GM19023 (cell line): ENCODE measurements at regions not wholly inside any gene's neighbourhood (a gene's known extent, or its start where the extent isn't known, plus 50 kb on each side); places are given as distances from the start of the nearest gene placed in this dataset.
"Not testable (repeated sequence)": the region's sequence is repeated elsewhere in the genome, so short reads cannot be mapped to it uniquely, and the experiment has no call there.

Experiments used
- ATAC-seq: cut with Tn5 transposase; IDR thresholded peaks from one replicate; pipeline ENCODE4 v1.9.1; 2021; ENCODE audit warnings: mild to moderate bottlenecking, moderate library complexity; ENCODE audit not compliant: unreplicated experiment

GRCh38 chr16:47921535-47921934, 234.3 kb downstream of the ABCC12 start:
- no peak for ATAC-seq

DNA sequence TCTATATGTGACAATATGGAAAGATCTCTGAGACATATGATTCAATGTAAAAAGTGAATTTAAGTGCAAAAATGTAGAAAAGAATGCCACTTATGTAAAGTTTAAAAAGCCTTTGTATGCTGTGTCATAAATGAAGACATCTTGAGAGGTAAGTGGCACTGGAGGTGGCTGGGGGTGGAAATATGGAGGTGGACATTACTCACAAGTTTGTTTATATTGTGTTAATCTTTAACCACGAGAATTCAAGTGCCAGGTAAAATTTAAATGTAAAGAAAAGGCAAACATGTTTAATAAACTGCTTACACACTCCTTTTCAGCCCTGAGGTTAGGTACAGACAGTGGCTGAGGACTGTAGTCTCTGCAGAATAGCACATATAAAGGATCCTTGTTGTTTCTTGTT, 235.1 kb downstream of the ABCC12 start:
- ATAC-seq: no peak

GRCh38 chr16:47917118-47917517, 238.7 kb downstream of the ABCC12 start:
- no peak for ATAC-seq

- ATAC-seq: no peak
Observed at GRCh38 chr16:47916266-47916665, 239.5 kb downstream of the ABCC12 start.

DNA sequence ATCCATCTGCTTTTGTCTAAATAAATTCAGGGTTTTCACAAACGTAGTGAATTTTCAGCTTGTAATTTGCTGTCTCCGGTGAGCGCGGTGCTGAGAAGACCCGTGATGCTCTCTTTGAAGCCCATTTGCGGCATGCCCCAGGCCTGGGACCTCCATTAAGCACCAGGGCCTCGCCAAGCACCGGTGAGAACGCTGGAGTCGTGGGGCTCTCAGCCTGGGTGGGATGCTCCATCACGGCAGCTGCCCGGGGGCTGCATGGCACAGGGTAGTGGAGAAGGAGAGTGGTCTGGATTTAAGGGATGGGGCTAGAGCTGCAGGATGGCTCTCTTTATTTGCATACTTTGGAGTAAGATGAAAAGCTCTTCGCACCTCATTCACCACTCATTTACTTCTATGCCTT, 248.7 kb downstream of the ABCC12 start:
- ATAC-seq: no peak

- no peak for ATAC-seq
Observed at GRCh38 chr16:47905771-47906170, 250.0 kb downstream of the ABCC12 start.

DNA sequence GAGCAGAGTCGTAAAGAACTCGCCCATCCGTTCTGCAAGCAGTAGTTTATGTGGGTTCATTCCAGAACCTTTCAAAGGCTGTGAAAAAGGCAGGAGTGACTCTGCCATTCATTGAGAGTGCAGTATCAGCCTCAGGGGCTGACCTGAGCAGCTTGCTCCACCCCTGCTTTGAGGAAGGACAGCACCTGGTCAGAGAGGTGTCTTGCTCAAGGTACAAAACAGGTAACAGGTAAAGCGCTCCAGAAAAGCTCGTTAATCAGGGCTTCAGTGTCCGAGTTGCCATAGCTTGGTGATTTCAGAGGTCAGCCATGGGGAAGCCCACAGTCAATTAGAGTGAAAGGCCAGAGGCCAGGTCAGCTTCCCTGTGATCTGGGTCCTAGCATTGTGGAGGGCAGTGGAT, 251.1 kb downstream of the ABCC12 start:
- ATAC-seq: no peak

- ATAC-seq: no peak
Observed at GRCh38 chr16:47903470-47903869, 252.3 kb downstream of the ABCC12 start.

DNA sequence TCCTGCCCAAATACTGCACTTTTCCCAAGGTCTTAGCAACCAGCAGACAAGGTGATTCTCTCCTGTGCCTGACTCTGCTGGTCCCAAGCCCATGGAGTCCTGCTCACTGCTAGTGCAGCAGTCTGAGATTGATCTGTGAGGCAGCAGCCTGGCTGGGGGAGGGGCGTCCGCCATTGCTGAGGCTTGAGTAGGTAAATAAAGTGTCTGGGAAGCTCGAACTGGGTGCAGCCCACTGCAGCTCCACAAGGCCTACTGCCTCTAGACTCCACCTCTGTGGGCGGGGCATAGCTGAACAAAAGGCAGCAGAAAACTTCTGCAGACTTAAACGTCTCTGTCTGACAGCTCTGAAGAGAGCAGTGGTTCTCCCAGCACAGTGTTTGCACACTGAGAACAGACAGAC, 258.7 kb downstream of the ABCC12 start:
- ATAC-seq: not testable (repeated sequence)

DNA sequence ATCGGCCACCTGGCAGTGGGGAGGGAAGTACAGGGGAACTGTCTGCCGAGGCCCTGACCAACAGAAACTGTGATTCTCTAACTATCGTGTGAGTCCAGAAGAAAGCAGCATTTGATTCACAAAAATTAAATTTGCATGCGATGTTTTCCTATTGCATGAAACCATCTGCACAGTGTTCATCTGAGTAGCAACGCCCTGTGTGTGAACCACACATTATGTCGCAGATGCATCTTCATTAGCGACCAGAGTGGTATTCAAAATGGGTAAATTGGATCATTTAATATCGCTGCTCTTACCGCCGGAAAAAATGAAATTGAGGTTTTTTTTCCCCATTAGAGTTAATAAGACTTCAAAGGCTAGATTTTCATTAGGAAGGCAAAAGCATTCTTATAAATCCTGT, 260.6 kb downstream of the ABCC12 start:
- ATAC-seq: no peak

DNA sequence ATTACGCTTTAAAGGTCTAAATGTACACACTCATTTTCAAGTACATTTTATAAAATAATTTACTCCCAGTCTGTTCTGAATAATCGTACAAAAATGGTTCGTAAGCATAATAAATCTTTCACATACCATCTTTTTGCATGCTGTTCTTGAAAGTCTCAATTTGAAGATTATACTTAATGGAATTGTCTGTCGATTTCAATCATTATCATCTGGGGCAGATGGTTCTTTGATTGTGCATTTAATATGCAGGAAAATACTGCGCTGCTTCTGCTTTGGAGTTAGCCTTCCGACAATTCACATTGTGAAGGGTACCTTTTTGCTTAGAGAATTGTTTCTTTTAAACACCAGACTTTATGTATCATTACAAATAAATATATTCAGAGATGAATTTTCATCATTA, 262.8 kb downstream of the ABCC12 start:
- ATAC-seq: no peak

- no peak for ATAC-seq
Observed at GRCh38 chr16:47888734-47889133, 267.1 kb downstream of the ABCC12 start.

DNA sequence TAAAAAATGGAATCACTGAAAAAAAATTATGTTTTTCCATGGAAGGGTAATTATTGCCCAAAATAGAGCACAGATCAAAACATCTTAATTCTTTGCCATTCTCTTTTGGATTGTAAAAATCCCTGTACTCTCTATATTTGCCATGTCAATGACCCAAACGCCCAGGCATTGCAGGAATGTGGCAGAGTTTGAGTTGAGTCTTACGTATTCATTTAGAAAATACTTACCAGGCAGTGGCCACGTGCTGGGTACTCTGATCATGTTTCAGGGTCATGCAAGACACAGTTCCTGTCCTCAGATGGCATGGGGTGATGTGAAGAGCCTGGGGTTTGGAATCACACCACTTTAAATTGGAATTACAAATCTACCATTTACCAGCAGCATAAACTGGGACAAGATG, 267.7 kb downstream of the ABCC12 start:
- no peak for ATAC-seq

GRCh38 chr16:47887496-47887895, 268.3 kb downstream of the ABCC12 start:
- ATAC-seq: no peak

GRCh38 chr16:47886631-47887415, 269.0 kb downstream of the ABCC12 start:
- no peak for ATAC-seq

DNA sequence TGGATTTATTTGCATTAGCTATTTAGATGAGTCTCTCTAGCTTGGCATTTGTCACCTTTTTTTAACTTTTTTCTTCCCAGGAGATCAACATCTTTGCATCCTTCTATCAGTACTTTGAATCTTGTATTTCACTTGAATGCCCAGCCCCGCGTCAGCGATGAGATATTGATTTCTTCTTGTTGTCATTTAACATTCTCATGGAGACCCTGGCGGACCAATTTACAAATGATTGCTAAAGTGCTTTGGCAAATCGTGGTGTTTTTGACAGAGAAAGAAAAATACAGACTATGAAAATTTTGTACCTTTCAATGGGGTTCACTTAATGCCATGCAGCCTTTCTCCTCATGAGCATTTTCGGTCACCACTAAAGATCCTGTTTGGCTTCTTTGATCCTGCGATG, 269.7 kb downstream of the ABCC12 start:
- no peak for ATAC-seq

DNA sequence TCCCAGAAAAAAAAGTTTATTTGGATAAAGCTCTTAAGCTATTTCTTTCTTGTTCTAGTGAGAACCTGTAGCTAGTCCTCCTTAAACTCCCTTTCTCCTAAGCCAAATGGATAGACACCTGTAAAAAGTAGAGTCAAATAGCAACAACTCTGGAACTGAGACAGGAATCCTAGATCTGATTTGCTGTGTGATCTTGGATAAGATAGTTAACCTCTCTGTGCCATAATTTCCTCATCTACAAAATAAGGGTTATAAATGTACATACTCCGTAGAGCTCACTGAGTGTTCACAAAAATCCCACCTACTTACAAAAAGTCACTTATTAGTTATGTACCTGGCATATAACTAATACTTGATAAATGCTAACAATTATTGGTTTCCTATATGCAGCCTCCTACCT, 270.3 kb downstream of the ABCC12 start:
- ATAC-seq: no peak

- ATAC-seq: no peak
Observed at GRCh38 chr16:47884116-47884725, 271.6 kb downstream of the ABCC12 start.

DNA sequence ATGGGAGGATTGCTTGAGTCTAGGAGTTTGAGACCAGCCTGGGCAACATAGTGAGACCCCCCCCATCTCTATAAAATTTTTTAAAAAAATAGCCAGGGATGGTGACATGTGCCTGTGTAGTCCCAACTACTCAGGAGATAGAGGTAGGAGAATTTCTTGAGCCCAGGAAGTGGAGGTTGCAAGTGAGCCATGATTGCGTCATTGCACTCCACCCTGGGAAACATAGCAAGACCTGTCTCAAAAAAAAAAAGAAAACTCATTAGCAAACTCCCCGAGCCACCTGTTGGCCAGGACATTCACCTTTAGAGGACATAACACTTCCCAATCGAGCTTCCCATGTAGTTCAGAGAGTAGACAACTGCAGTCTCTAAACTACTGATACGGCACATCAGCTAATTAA, 274.2 kb downstream of the ABCC12 start:
- ATAC-seq: no peak

- no peak for ATAC-seq
Observed at GRCh38 chr16:47880653-47881052, 275.1 kb downstream of the ABCC12 start.

DNA sequence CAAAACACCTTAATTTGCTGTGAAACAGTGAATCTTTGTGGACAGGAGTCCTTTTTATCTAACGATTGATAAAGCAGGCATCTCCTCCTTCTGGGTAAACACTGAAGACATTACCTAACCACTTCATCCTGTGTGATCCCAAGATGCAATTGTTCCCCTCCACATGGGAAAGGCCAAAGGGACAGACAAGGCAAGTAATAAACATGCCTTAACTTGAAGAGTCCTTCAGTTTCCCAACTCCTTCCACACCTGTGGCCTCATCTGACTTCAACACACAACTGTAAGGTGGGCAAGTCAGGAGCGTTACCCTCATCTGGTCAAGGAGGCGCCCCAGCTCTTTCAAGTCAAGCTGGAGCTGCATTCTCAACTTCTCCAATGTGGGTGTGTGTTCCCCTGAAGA, 278.6 kb downstream of the ABCC12 start:
- ATAC-seq: no peak

- ATAC-seq: no peak
Observed at GRCh38 chr16:47876511-47876910, 279.3 kb downstream of the ABCC12 start.

- ATAC-seq: no peak
Observed at GRCh38 chr16:47873434-47873833, 282.4 kb downstream of the ABCC12 start.
